Endothelial cell of umbilical vein (primary cell): ENCODE measurements at regions not wholly inside any gene's neighbourhood (a gene's known extent, or its start where the extent isn't known, plus 50 kb on each side); places are given as distances from the start of the nearest gene placed in this dataset.

Experiments used
- EZH2 ChIP-seq: IDR thresholded peaks from 2 replicates; pipeline ENCODE4 v1.6.1; 2012; ENCODE audit warnings: borderline replicate concordance, low read depth, mild to moderate bottlenecking, moderate library complexity, low read length, inconsistent platforms; ENCODE audit not compliant: severe bottlenecking
- FOS ChIP-seq: IDR thresholded peaks from 2 replicates; pipeline ENCODE4 v1.6.1; 2011; ENCODE audit warnings: mild to moderate bottlenecking, low read length, moderate library complexity, borderline replicate concordance; ENCODE audit not compliant: insufficient read depth
- JUN ChIP-seq: IDR thresholded peaks from 2 replicates; pipeline ENCODE4 v1.6.1; 2011; ENCODE audit warnings: borderline replicate concordance, low read depth; ENCODE audit not compliant: insufficient read length, insufficient read depth
- POLR2A ChIP-seq: IDR thresholded peaks from 2 replicates; pipeline ENCODE4 v1.6.1; 2012; ENCODE audit warnings: low read depth, mild to moderate bottlenecking, control low read depth, low read length
- POLR2AphosphoS5 ChIP-seq: IDR thresholded peaks from 2 replicates; pipeline ENCODE4 v1.6.1; 2012; ENCODE audit warnings: low read depth, mild to moderate bottlenecking, control low read depth, low read length, moderate library complexity; ENCODE audit not compliant: insufficient read depth
- TF ChIP-seq, protein P1 (sequence below), 2 donors: IDR thresholded peaks; 1 replicate in 1 of 2; 2 replicates in 1 of 2; pipeline ENCODE4 v1.5.1; 2011; ENCODE audit warnings: low read length in 2 of 2, mild to moderate bottlenecking in 2 of 2, moderate library complexity in 2 of 2, control low read depth in 1 of 2, inconsistent platforms in 1 of 2, low read depth in 1 of 2; ENCODE audit not compliant: insufficient read depth in 1 of 2; ENCODE audit errors: extremely low read depth in 1 of 2

DNA sequence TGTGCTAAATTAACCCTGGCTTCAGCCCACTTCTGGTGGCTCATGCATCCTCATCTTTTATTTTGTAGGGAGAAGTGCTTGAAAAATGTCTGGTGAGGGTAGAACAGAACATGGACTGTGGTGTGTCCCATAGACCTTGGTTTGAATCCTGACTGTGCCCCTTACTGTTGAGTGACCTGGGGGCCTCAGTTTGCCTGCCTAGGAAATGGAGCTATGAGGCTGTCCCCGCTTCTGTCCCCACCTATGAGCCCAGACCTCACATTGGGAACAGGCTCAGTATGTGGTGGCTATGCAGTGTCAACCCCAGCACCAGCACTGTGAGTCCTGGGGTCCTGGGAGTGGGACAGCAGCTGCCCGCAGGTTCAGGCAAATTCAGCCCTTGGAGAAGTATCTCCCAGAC lies 186.3 kb upstream of the GSE1 start:
- TF ChIP-seq POLR2AphosphoS5 (no peak), JUN (no peak), POLR2A (no peak), FOS (no peak), EZH2 (no peak)
- TF ChIP-seq, protein P1, sequence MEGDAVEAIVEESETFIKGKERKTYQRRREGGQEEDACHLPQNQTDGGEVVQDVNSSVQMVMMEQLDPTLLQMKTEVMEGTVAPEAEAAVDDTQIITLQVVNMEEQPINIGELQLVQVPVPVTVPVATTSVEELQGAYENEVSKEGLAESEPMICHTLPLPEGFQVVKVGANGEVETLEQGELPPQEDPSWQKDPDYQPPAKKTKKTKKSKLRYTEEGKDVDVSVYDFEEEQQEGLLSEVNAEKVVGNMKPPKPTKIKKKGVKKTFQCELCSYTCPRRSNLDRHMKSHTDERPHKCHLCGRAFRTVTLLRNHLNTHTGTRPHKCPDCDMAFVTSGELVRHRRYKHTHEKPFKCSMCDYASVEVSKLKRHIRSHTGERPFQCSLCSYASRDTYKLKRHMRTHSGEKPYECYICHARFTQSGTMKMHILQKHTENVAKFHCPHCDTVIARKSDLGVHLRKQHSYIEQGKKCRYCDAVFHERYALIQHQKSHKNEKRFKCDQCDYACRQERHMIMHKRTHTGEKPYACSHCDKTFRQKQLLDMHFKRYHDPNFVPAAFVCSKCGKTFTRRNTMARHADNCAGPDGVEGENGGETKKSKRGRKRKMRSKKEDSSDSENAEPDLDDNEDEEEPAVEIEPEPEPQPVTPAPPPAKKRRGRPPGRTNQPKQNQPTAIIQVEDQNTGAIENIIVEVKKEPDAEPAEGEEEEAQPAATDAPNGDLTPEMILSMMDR (IDR thresholded peaks at IDR 0.05; ENCODE audit: extremely low read depth in 1 of 2, insufficient read depth in 1 of 2, low read depth in 1 of 2, low read length in 2 of 2) = no peak
